Type B pancreatic cell (in vitro differentiated cells): ENCODE measurements at regions not wholly inside any gene's neighbourhood (a gene's known extent, or its start where the extent isn't known, plus 50 kb on each side); places are given as distances from the start of the nearest gene placed in this dataset.
"Not testable (repeated sequence)": the region's sequence is repeated elsewhere in the genome, so short reads cannot be mapped to it uniquely, and the experiment has no call there.

ENCODE experiments used
- DNase-seq: peaks from one replicate; pipeline ENCODE4 v3.0.0; 2021; ENCODE audit warnings: mixed read lengths; ENCODE audit not compliant: unreplicated experiment; ENCODE audit errors: extremely low spot score
- H3K27ac Mint-ChIP-seq: 2 replicates; pipeline ENCODE4 v1.8.0; 2021; ENCODE audit warnings: mild to moderate bottlenecking, mixed read lengths
- H3K27me3 Mint-ChIP-seq: 2 replicates; pipeline ENCODE4 v1.8.0; 2021; ENCODE audit warnings: mixed read lengths
- H3K36me3 Mint-ChIP-seq: 2 replicates; pipeline ENCODE4 v1.8.0; 2021; ENCODE audit warnings: mixed read lengths
- H3K4me1 Mint-ChIP-seq: one replicate; pipeline ENCODE4 v1.8.0; 2021; ENCODE audit warnings: mixed read lengths; ENCODE audit not compliant: unreplicated experiment
- H3K4me3 Mint-ChIP-seq: 2 replicates; pipeline ENCODE4 v1.8.0; 2021; ENCODE audit warnings: mild to moderate bottlenecking, mixed read lengths
- H3K9me3 Mint-ChIP-seq: 2 replicates; pipeline ENCODE4 v1.8.0; 2021; ENCODE audit warnings: mixed read lengths
- TF ChIP-seq, protein P1 (sequence below): fragments of 200-600 bp; sonication (generic); conservative IDR thresholded peaks from 2 replicates; pipeline ENCODE4 v1.5.0; 2021; ENCODE audit warnings: antibody characterized with exemption, mild to moderate bottlenecking

- Mint-ChIP-seq H3K27ac (no peak overlapping the region), H3K4me3 (no peak overlapping the region), H3K4me1 (peaks cover 11% of the 10 kb centered on the region), H3K9me3 (no peaks in the 10 kb centered on the region), H3K36me3 (no peaks in the 10 kb centered on the region), H3K27me3 (peaks cover 4% of the 10 kb centered on the region)
- TF ChIP-seq, protein P1, sequence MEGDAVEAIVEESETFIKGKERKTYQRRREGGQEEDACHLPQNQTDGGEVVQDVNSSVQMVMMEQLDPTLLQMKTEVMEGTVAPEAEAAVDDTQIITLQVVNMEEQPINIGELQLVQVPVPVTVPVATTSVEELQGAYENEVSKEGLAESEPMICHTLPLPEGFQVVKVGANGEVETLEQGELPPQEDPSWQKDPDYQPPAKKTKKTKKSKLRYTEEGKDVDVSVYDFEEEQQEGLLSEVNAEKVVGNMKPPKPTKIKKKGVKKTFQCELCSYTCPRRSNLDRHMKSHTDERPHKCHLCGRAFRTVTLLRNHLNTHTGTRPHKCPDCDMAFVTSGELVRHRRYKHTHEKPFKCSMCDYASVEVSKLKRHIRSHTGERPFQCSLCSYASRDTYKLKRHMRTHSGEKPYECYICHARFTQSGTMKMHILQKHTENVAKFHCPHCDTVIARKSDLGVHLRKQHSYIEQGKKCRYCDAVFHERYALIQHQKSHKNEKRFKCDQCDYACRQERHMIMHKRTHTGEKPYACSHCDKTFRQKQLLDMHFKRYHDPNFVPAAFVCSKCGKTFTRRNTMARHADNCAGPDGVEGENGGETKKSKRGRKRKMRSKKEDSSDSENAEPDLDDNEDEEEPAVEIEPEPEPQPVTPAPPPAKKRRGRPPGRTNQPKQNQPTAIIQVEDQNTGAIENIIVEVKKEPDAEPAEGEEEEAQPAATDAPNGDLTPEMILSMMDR, result no peak
- DNase-seq, result no peak
These were observed 153.6 kb upstream of the PITRM1 start for GRCh38 chr10:3325954-3326750.

GRCh38 chr10:3324612-3325038, 152.0 kb upstream of the PITRM1 start:
- Mint-ChIP-seq H3K4me1 (no peaks in the 10 kb centered on the region), H3K27ac (no peak overlapping the region), H3K9me3 (no peaks in the 10 kb centered on the region), H3K4me3 (no peak overlapping the region), H3K36me3 (no peaks in the 10 kb centered on the region), H3K27me3 (no peaks in the 10 kb centered on the region)
- TF ChIP-seq, protein P1, result no peak
- DNase-seq, result no peak

GRCh38 chr10:3323865-3324498, 151.4 kb upstream of the PITRM1 start:
- TF ChIP-seq, protein P1, result no peak
- Mint-ChIP-seq H3K9me3 (no peaks in the 10 kb centered on the region), H3K4me3 (no peak overlapping the region), H3K36me3 (no peaks in the 10 kb centered on the region), H3K27ac (no peak overlapping the region), H3K27me3 (no peaks in the 10 kb centered on the region), H3K4me1 (no peaks in the 10 kb centered on the region)
- DNase-seq, result no peak

- Mint-ChIP-seq H3K4me1 (no peaks in the 10 kb centered on the region), H3K36me3 (no peaks in the 10 kb centered on the region), H3K27me3 (no peaks in the 10 kb centered on the region), H3K27ac (no peak overlapping the region), H3K4me3 (no peak overlapping the region), H3K9me3 (no peaks in the 10 kb centered on the region)
- no peak for DNase-seq
- TF ChIP-seq, protein P1, result no peak
These were observed 148.5 kb upstream of the PITRM1 start for GRCh38 chr10:3321123-3321522.

- Mint-ChIP-seq H3K27me3 (no peaks in the 10 kb centered on the region), H3K27ac (no peak overlapping the region), H3K36me3 (no peaks in the 10 kb centered on the region), H3K4me1 (no peaks in the 10 kb centered on the region), H3K9me3 (no peaks in the 10 kb centered on the region), H3K4me3 (no peak overlapping the region)
- TF ChIP-seq, protein P1, result no peak
- no peak for DNase-seq
These were observed 147.2 kb upstream of the PITRM1 start for GRCh38 chr10:3319811-3320226.

- H3K36me3 Mint-ChIP-seq, H3K27ac Mint-ChIP-seq, DNase-seq, H3K4me1 Mint-ChIP-seq, H3K9me3 Mint-ChIP-seq, H3K4me3 Mint-ChIP-seq: not testable (repeated sequence)
- peaks cover 11% of the 10 kb centered on the region for H3K27me3 Mint-ChIP-seq
These were observed 145.9 kb upstream of the PITRM1 start for GRCh38 chr10:3318480-3318807.

- H3K4me1 Mint-ChIP-seq, H3K4me3 Mint-ChIP-seq, H3K36me3 Mint-ChIP-seq, H3K27ac Mint-ChIP-seq, DNase-seq, H3K9me3 Mint-ChIP-seq: not testable (repeated sequence)
- H3K27me3 Mint-ChIP-seq, result peaks cover 16% of the 10 kb centered on the region
These were observed 145.2 kb upstream of the PITRM1 start for GRCh38 chr10:3317553-3318479.

GRCh38 chr10:3314445-3315085, 142.0 kb upstream of the PITRM1 start:
- not testable (repeated sequence) for H3K36me3 Mint-ChIP-seq, H3K4me1 Mint-ChIP-seq, H3K4me3 Mint-ChIP-seq, DNase-seq, H3K9me3 Mint-ChIP-seq, H3K27ac Mint-ChIP-seq
- peaks cover 21% of the 10 kb centered on the region for H3K27me3 Mint-ChIP-seq
